ENCODE measurements at regions not wholly inside any gene's neighbourhood (a gene's known extent, or its start where the extent isn't known, plus 50 kb on each side); places are given as distances from the start of the nearest gene placed in this dataset.

DNA sequence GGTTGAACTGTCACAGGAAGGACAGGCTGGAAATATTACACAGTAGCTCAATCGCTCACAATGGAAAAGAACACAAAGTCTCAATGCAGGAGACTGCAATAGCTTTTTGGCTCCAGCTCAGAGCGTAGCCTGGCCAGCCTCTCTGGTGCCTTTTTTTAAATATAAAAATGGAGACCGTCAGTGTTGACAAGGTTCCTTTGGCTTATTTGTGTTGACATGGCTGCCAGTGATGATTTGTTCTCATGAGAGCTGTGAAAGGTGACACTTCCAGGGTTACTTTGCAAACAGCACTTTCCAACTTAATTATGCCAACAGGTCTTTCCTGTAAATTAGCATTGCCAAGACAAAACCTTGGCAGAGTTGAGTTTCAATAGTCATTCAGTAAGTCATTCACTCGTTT, 70.8 kb downstream of the KCNE4 start:
- no peak overlapping the region for H3K27ac ChIP-seq (ENCODE audit: control insufficient read depth, insufficient read depth, low read length)
- H3K4me3 ChIP-seq (ENCODE audit: control insufficient read depth in 2 of 3, extremely low read depth in 1 of 3, insufficient read depth in 2 of 3, low read depth in 1 of 3, low read length in 3 of 3), result no peak overlapping the region
- H3K4me1 ChIP-seq (ENCODE audit: control insufficient read depth, extremely low read depth, insufficient read depth, low read length), result no peaks in the 10 kb centered on the region
- no peak overlapping the region for H3K4me2 ChIP-seq (ENCODE audit: control insufficient read depth, extremely low read depth, insufficient read depth, low read depth, low read length)
- no peaks in the 10 kb centered on the region for H3K9me3 ChIP-seq (ENCODE audit: control insufficient read depth, low read depth, low read length)
- no peaks in the 10 kb centered on the region for H3K9me1 ChIP-seq (ENCODE audit: control insufficient read depth, extremely low read depth, insufficient read depth, low read length)
- FAIRE-seq, result no peak
- TF ChIP-seq, protein P1, sequence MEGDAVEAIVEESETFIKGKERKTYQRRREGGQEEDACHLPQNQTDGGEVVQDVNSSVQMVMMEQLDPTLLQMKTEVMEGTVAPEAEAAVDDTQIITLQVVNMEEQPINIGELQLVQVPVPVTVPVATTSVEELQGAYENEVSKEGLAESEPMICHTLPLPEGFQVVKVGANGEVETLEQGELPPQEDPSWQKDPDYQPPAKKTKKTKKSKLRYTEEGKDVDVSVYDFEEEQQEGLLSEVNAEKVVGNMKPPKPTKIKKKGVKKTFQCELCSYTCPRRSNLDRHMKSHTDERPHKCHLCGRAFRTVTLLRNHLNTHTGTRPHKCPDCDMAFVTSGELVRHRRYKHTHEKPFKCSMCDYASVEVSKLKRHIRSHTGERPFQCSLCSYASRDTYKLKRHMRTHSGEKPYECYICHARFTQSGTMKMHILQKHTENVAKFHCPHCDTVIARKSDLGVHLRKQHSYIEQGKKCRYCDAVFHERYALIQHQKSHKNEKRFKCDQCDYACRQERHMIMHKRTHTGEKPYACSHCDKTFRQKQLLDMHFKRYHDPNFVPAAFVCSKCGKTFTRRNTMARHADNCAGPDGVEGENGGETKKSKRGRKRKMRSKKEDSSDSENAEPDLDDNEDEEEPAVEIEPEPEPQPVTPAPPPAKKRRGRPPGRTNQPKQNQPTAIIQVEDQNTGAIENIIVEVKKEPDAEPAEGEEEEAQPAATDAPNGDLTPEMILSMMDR (optimal IDR thresholded peaks at IDR 0.05 in 1 of 3, IDR thresholded peaks at IDR 0.05 in 1 of 3, conservative IDR thresholded peaks at IDR 0.05 in 1 of 3; ENCODE audit: extremely low read depth in 1 of 3, insufficient read depth in 2 of 3, low read length in 3 of 3), result no peak
- no peak for TF ChIP-seq EZH2 (IDR thresholded peaks at IDR 0.05; ENCODE audit: low read length)
- H3K36me3 ChIP-seq (ENCODE audit: control insufficient read depth in 2 of 2, extremely low read depth in 1 of 2, insufficient read depth in 2 of 2, low read length in 2 of 2), result no peaks in the 10 kb centered on the region
- dilution Hi-C loops (cut with MboI; ENCODE audit: extremely low pct_ligation_motif_present, low sequenced_read_pairs), result no loop called here
- no peak overlapping the region for H3K9ac ChIP-seq (ENCODE audit: control insufficient read depth, extremely low read depth, insufficient read depth, low read length)
- no peaks in the 10 kb centered on the region for H3K79me2 ChIP-seq (ENCODE audit: control insufficient read depth, insufficient read depth, low read length)
- H2AFZ ChIP-seq (ENCODE audit: control insufficient read depth, low read length), result no peak overlapping the region
- H4K20me1 ChIP-seq (ENCODE audit: control insufficient read depth, extremely low read depth, insufficient read depth, low read length), result no peaks in the 10 kb centered on the region
- DNase-seq (ENCODE audit: low read depth, low spot score), result no peak
- peaks cover 3% of the 10 kb centered on the region for H3K27me3 ChIP-seq (ENCODE audit: control insufficient read depth, extremely low read depth, insufficient read depth, low read length)

DNA sequence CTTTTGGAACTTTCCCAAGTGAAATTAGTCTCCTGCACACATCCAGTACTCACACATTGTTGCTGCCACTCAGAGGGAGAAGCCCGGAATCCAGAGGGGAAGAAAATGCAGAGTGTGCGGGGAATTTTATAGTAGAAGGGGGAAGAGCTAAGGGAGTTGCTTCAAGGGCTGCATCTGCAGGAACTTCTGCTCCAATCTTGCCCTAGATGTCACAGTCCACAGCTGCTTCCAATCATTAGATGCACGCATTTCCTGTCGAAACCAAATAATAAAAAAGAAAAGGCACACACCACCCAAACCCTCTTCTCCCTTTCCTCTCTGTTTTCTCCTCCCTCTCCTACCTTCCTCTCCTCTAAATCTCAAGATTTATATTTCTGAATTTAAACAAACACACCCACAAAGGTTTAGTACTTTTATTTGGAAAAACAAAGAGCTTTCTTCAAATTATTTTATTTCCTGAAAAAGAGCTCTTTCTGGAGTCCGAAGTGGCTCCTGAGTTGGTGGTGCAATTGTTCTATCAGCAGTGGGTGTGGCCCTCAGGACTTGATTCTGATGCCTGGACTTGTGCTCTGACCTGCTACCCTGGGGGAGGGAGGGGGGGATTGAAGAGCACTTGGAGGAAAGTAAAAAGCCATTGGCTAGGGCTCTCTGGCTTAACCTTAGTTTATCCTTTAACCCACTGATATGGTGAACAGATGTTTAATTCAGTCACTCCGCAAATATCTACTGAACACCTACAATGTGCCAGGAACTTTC, 72.0 kb downstream of the KCNE4 start:
- no peaks in the 10 kb centered on the region for H3K9me1 ChIP-seq (ENCODE audit: control insufficient read depth, extremely low read depth, insufficient read depth, low read length)
- no peaks in the 10 kb centered on the region for H3K9me3 ChIP-seq (ENCODE audit: control insufficient read depth, low read depth, low read length)
- no peaks in the 10 kb centered on the region for H3K4me1 ChIP-seq (ENCODE audit: control insufficient read depth, extremely low read depth, insufficient read depth, low read length)
- TF ChIP-seq EZH2 (IDR thresholded peaks at IDR 0.05; ENCODE audit: low read length), result no peak
- TF ChIP-seq, protein P1 (optimal IDR thresholded peaks at IDR 0.05 in 1 of 3, IDR thresholded peaks at IDR 0.05 in 1 of 3, conservative IDR thresholded peaks at IDR 0.05 in 1 of 3; ENCODE audit: extremely low read depth in 1 of 3, insufficient read depth in 2 of 3, low read length in 3 of 3), result no peak
- H3K4me3 ChIP-seq (ENCODE audit: control insufficient read depth in 2 of 3, extremely low read depth in 1 of 3, insufficient read depth in 2 of 3, low read depth in 1 of 3, low read length in 3 of 3), result no peak overlapping the region
- no peaks in the 10 kb centered on the region for H4K20me1 ChIP-seq (ENCODE audit: control insufficient read depth, extremely low read depth, insufficient read depth, low read length)
- FAIRE-seq (no peak), DNase-seq (ENCODE audit: low read depth, low spot score) (no peak)
- no peak overlapping the region for H2AFZ ChIP-seq (ENCODE audit: control insufficient read depth, low read length)
- H3K79me2 ChIP-seq (ENCODE audit: control insufficient read depth, insufficient read depth, low read length), result no peaks in the 10 kb centered on the region
- H3K27me3 ChIP-seq (ENCODE audit: control insufficient read depth, extremely low read depth, insufficient read depth, low read length), result peaks cover 1% of the 10 kb centered on the region
- H3K4me2 ChIP-seq (ENCODE audit: control insufficient read depth, extremely low read depth, insufficient read depth, low read depth, low read length), result no peak overlapping the region
- no peak overlapping the region for H3K9ac ChIP-seq (ENCODE audit: control insufficient read depth, extremely low read depth, insufficient read depth, low read length)
- no peaks in the 10 kb centered on the region for H3K36me3 ChIP-seq (ENCODE audit: control insufficient read depth in 2 of 2, extremely low read depth in 1 of 2, insufficient read depth in 2 of 2, low read length in 2 of 2)
- dilution Hi-C loops (cut with MboI; ENCODE audit: extremely low pct_ligation_motif_present, low sequenced_read_pairs), result no loop called here
- H3K27ac ChIP-seq (ENCODE audit: control insufficient read depth, insufficient read depth, low read length), result no peak overlapping the region

Measured in keratinocyte (primary cell).